GM18517 (cell line): ENCODE measurements at regions not wholly inside any gene's neighbourhood (a gene's known extent, or its start where the extent isn't known, plus 50 kb on each side); places are given as distances from the start of the nearest gene placed in this dataset.
"Not testable (repeated sequence)": the region's sequence is repeated elsewhere in the genome, so short reads cannot be mapped to it uniquely, and the experiment has no call there.

Experiments used
- ATAC-seq: cut with Tn5 transposase; IDR thresholded peaks from one replicate; pipeline ENCODE4 v1.9.1; 2021; ENCODE audit warnings: mild to moderate bottlenecking, moderate library complexity; ENCODE audit not compliant: unreplicated experiment

GRCh38 chr6:132060591-132060990, 109.4 kb upstream of the CCN2 start:
- ATAC-seq = no peak

GRCh38 chr6:132058975-132059374, 107.8 kb upstream of the CCN2 start:
- ATAC-seq = no peak

GRCh38 chr6:132054525-132054924, 103.4 kb upstream of the CCN2 start:
- no peak for ATAC-seq

GRCh38 chr6:132053511-132053910, 102.3 kb upstream of the CCN2 start:
- no peak for ATAC-seq

GRCh38 chr6:132052096-132052495, 100.9 kb upstream of the CCN2 start:
- no peak for ATAC-seq

GRCh38 chr6:132045877-132046276, 94.7 kb upstream of the CCN2 start:
- ATAC-seq = no peak

GRCh38 chr6:132043148-132043547, 92.0 kb upstream of the CCN2 start:
- no peak for ATAC-seq

- ATAC-seq = no peak
Measured at GRCh38 chr6:132041706-132042105, 90.5 kb upstream of the CCN2 start.

GRCh38 chr6:132028029-132028428, 76.9 kb upstream of the CCN2 start:
- ATAC-seq = no peak

GRCh38 chr6:132025468-132025867, 74.3 kb upstream of the CCN2 start:
- no peak for ATAC-seq

- no peak for ATAC-seq
Measured at GRCh38 chr6:132023490-132023889, 72.3 kb upstream of the CCN2 start.

GRCh38 chr6:132021552-132022375, 70.6 kb upstream of the CCN2 start:
- no peak for ATAC-seq

- ATAC-seq = not testable (repeated sequence)
Measured at GRCh38 chr6:132020918-132021317, 69.7 kb upstream of the CCN2 start.

GRCh38 chr6:132020138-132020581, 69.0 kb upstream of the CCN2 start:
- no peak for ATAC-seq

- ATAC-seq = no peak
Measured at GRCh38 chr6:132019586-132019985, 68.4 kb upstream of the CCN2 start.

GRCh38 chr6:132017942-132018341, 66.8 kb upstream of the CCN2 start:
- no peak for ATAC-seq

- no peak for ATAC-seq
Measured at GRCh38 chr6:132016396-132016795, 65.2 kb upstream of the CCN2 start.

- ATAC-seq = no peak
Measured at GRCh38 chr6:132011582-132011981, 60.4 kb upstream of the CCN2 start.

- no peak for ATAC-seq
Measured at GRCh38 chr6:132009175-132009574, 58.0 kb upstream of the CCN2 start.

- ATAC-seq = no peak
Measured at GRCh38 chr6:132007474-132008190, 56.5 kb upstream of the CCN2 start.

GRCh38 chr6:132005178-132005577, 54.0 kb upstream of the CCN2 start:
- ATAC-seq = no peak

GRCh38 chr6:132004668-132005067, 53.5 kb upstream of the CCN2 start:
- ATAC-seq = no peak
